Retinal pigment epithelial cell (primary cell): ENCODE measurements at regions not wholly inside any gene's neighbourhood (a gene's known extent, or its start where the extent isn't known, plus 50 kb on each side); places are given as distances from the start of the nearest gene placed in this dataset.
"Not testable (repeated sequence)": the region's sequence is repeated elsewhere in the genome, so short reads cannot be mapped to it uniquely, and the experiment has no call there.

Experiments
- DNase-seq: peaks from one replicate; pipeline ENCODE4 v3.0.0-alpha.2; 2010; ENCODE audit warnings: low read depth
- H3K4me3 ChIP-seq: 2 replicates; pipeline ENCODE4 v1.5.1; 2011; ENCODE audit warnings: mild to moderate bottlenecking, low read length, control low read depth, moderate library complexity
- TF ChIP-seq, protein P1 (sequence below): conservative IDR thresholded peaks from 2 replicates; pipeline ENCODE4 v1.5.1; 2011; ENCODE audit warnings: low read depth, low read length, control low read depth, inconsistent platforms

DNA sequence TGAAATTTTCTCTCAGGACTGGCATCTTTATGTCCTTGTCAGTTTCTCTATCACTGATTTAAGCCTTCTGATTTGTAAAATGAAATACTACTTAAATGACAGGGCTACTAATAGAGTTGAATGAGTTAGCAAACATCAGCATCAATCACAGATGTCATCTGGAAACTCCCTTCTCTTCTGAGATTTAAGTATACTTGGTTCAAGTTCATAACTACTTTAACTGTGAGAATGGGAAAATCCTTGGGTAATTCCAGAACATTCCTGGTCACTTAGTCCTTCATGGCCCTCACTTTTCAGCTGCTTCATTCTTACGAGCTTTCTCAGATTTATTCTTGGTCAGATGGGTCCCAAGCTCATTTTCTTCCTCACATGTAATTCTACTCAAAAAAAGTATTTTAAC, 1655.3 kb upstream of the FLRT2 start:
- H3K4me3 ChIP-seq: no peak overlapping the region
- no peak for DNase-seq
- TF ChIP-seq, protein P1, sequence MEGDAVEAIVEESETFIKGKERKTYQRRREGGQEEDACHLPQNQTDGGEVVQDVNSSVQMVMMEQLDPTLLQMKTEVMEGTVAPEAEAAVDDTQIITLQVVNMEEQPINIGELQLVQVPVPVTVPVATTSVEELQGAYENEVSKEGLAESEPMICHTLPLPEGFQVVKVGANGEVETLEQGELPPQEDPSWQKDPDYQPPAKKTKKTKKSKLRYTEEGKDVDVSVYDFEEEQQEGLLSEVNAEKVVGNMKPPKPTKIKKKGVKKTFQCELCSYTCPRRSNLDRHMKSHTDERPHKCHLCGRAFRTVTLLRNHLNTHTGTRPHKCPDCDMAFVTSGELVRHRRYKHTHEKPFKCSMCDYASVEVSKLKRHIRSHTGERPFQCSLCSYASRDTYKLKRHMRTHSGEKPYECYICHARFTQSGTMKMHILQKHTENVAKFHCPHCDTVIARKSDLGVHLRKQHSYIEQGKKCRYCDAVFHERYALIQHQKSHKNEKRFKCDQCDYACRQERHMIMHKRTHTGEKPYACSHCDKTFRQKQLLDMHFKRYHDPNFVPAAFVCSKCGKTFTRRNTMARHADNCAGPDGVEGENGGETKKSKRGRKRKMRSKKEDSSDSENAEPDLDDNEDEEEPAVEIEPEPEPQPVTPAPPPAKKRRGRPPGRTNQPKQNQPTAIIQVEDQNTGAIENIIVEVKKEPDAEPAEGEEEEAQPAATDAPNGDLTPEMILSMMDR: no peak

- H3K4me3 ChIP-seq: no peak overlapping the region
- no peak for DNase-seq
- TF ChIP-seq, protein P1: no peak
Measured at GRCh38 chr14:83883732-83884131, 1646.2 kb upstream of the FLRT2 start.

DNA sequence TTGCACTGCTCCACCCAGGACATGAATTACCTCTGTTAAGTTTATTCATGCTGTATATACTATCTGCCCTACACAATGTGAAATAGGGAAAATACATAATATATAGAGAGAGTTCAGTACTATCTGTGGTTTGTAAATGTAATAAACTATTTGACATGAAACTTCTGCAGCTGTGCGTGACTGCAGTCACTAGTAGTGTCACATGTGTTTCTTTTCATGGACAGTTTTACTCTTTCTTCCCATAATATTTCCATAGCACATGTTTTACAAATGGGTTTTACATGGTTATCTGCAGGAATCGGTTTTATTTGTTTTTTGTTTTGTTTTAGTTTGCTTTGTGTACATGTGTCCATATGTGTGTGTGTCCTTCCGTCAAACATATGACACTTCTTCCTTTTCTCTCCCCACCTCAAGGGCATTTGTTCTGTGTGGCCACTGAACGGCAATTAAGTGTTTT, 1644.1 kb upstream of the FLRT2 start:
- TF ChIP-seq, protein P1: no peak
- no peak for DNase-seq
- H3K4me3 ChIP-seq: no peak overlapping the region

- DNase-seq: no peak
Measured at GRCh38 chr14:83887866-83888265, 1642.1 kb upstream of the FLRT2 start.

DNA sequence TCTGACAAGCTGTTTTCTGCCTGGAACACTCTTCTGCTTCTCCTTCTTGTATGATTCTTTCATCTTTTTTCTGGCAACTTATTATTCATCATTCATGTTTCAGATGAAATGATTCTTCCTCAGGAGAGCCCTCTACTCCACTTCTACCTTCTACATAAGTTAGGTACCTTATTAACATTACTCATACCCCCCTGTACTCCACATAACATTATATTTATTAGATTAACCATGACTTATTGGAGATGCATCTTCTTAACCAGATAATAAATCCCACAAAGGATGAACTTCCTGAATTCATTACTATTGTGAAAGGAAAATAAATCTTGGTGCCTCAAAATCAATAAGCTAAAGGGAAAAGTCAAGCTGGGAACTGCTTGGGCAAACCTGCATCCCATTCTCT, 1636.5 kb upstream of the FLRT2 start:
- DNase-seq: no peak
- H3K4me3 ChIP-seq: no peak overlapping the region
- TF ChIP-seq, protein P1: no peak

More at GRCh38 chr14:83887866-83888265, 1642.1 kb upstream of the FLRT2 start:
- H3K4me3 ChIP-seq: no peak overlapping the region
- TF ChIP-seq, protein P1: no peak

GRCh38 chr14:83894568-83894967, 1635.4 kb upstream of the FLRT2 start:
- no peak for DNase-seq
- TF ChIP-seq, protein P1: no peak
- H3K4me3 ChIP-seq: no peak overlapping the region

DNA sequence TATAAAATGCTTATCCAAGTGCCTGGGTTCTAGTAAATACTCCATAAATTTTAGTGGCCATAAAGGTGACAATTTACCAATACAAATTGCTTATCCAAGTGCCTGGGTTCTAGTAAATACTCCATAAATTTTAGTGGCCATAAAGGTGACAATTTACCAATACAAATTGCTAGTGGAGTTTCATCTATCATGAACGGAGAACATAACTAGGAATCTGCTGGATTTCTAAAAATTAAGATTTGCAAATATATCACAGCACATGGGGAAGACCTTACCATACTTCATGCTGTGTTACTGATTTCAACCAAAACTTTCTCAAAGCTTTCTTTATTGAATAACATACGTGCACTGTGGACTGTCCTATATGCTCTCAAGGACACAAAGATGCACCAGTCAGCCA, 1631.4 kb upstream of the FLRT2 start:
- H3K4me3 ChIP-seq, DNase-seq: not testable (repeated sequence)

- no peak overlapping the region for H3K4me3 ChIP-seq
- DNase-seq: no peak
- TF ChIP-seq, protein P1: no peak
Measured at GRCh38 chr14:83899706-83900105, 1630.2 kb upstream of the FLRT2 start.
